ENCODE measurements at regions not wholly inside any gene's neighbourhood (a gene's known extent, or its start where the extent isn't known, plus 50 kb on each side); places are given as distances from the start of the nearest gene placed in this dataset.

DNA sequence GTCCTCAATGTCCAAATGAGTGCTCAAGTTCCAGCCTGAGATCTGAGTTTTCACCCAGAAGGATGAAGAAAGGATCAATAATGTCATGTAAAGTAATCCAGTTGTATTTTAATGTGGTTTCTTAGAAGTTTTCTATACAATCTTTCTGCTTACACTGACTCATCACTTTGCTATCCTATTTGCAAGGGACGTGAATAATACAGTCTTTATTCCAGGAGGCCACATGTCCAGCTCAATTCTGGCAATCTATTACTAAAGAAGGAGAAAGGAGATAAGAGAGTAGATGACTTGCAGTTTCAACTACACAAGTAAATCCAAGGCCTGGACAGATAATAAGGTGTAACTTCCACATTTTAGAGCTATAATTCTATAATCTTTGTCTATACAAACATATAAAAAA lies 601.1 kb upstream of the SETBP1 start:
- Histone ChIP-seq H3K4me2 (ENCODE audit: control insufficient read depth, extremely low read depth, insufficient read depth, low read depth, low read length) (peak overlapping the region; percentile 35), H4K20me1 (ENCODE audit: control insufficient read depth, extremely low read depth, insufficient read depth, low read length) (no peaks in the 10 kb centered on the region), H3K9me1 (ENCODE audit: control insufficient read depth, extremely low read depth, insufficient read depth, low read length) (no peaks in the 10 kb centered on the region), H2AFZ (ENCODE audit: control insufficient read depth, low read length) (no peak overlapping the region), H3K4me3 (ENCODE audit: control insufficient read depth in 2 of 3, extremely low read depth in 1 of 3, insufficient read depth in 2 of 3, low read depth in 1 of 3, low read length in 3 of 3) (no peak overlapping the region), H3K27ac (ENCODE audit: control insufficient read depth, insufficient read depth, low read length) (no peak overlapping the region), H3K4me1 (ENCODE audit: control insufficient read depth, extremely low read depth, insufficient read depth, low read length) (peaks cover 2% of the 10 kb centered on the region), H3K9me3 (ENCODE audit: control insufficient read depth, low read depth, low read length) (no peaks in the 10 kb centered on the region), H3K9ac (ENCODE audit: control insufficient read depth, extremely low read depth, insufficient read depth, low read length) (no peak overlapping the region), H3K79me2 (ENCODE audit: control insufficient read depth, insufficient read depth, low read length) (no peaks in the 10 kb centered on the region), H3K36me3 (ENCODE audit: control insufficient read depth in 2 of 2, extremely low read depth in 1 of 2, insufficient read depth in 2 of 2, low read length in 2 of 2) (no peaks in the 10 kb centered on the region), H3K27me3 (ENCODE audit: control insufficient read depth, extremely low read depth, insufficient read depth, low read length) (no peaks in the 10 kb centered on the region)
- DNase-seq (ENCODE audit: low read depth, low spot score) (peak; percentile 17), FAIRE-seq (peak; percentile 48)
- dilution Hi-C loops (cut with MboI; ENCODE audit: extremely low pct_ligation_motif_present, low sequenced_read_pairs) = no loop called here
- no peak for TF ChIP-seq EZH2 (IDR thresholded peaks at IDR 0.05; ENCODE audit: low read length)
- TF ChIP-seq, protein P1, sequence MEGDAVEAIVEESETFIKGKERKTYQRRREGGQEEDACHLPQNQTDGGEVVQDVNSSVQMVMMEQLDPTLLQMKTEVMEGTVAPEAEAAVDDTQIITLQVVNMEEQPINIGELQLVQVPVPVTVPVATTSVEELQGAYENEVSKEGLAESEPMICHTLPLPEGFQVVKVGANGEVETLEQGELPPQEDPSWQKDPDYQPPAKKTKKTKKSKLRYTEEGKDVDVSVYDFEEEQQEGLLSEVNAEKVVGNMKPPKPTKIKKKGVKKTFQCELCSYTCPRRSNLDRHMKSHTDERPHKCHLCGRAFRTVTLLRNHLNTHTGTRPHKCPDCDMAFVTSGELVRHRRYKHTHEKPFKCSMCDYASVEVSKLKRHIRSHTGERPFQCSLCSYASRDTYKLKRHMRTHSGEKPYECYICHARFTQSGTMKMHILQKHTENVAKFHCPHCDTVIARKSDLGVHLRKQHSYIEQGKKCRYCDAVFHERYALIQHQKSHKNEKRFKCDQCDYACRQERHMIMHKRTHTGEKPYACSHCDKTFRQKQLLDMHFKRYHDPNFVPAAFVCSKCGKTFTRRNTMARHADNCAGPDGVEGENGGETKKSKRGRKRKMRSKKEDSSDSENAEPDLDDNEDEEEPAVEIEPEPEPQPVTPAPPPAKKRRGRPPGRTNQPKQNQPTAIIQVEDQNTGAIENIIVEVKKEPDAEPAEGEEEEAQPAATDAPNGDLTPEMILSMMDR (optimal IDR thresholded peaks at IDR 0.05 in 1 of 3, IDR thresholded peaks at IDR 0.05 in 1 of 3, conservative IDR thresholded peaks at IDR 0.05 in 1 of 3; ENCODE audit: extremely low read depth in 1 of 3, insufficient read depth in 2 of 3, low read length in 3 of 3) = no peak

DNA sequence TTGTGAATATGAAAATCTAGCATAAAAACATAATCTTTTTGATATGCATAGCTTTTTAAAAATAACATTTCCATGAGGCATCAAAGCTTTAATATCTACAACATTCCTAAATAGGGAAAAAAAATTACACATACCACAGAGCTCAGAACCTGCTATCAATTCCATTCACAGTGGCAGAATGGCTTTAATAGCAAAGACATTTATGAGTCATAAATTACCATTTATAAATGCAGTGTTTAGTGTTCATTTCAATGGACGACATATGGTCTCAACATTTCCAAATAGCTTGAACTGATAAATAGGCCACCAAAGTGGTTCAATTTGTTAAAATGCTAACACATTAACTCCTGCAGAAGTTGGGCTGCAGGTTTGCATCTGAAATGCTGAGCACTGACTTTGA lies 600.6 kb upstream of the SETBP1 start:
- dilution Hi-C loops (cut with MboI; ENCODE audit: extremely low pct_ligation_motif_present, low sequenced_read_pairs) = no loop called here
- H3K9me3 ChIP-seq (ENCODE audit: control insufficient read depth, low read depth, low read length) = no peaks in the 10 kb centered on the region
- no peaks in the 10 kb centered on the region for H4K20me1 ChIP-seq (ENCODE audit: control insufficient read depth, extremely low read depth, insufficient read depth, low read length)
- no peaks in the 10 kb centered on the region for H3K79me2 ChIP-seq (ENCODE audit: control insufficient read depth, insufficient read depth, low read length)
- TF ChIP-seq, protein P1 (optimal IDR thresholded peaks at IDR 0.05 in 1 of 3, IDR thresholded peaks at IDR 0.05 in 1 of 3, conservative IDR thresholded peaks at IDR 0.05 in 1 of 3; ENCODE audit: extremely low read depth in 1 of 3, insufficient read depth in 2 of 3, low read length in 3 of 3) = no peak
- no peak for TF ChIP-seq EZH2 (IDR thresholded peaks at IDR 0.05; ENCODE audit: low read length)
- DNase-seq (ENCODE audit: low read depth, low spot score) (no peak), FAIRE-seq (no peak)
- H3K27me3 ChIP-seq (ENCODE audit: control insufficient read depth, extremely low read depth, insufficient read depth, low read length) = no peaks in the 10 kb centered on the region
- no peak overlapping the region for H2AFZ ChIP-seq (ENCODE audit: control insufficient read depth, low read length)
- H3K4me1 ChIP-seq (ENCODE audit: control insufficient read depth, extremely low read depth, insufficient read depth, low read length) = peaks cover 2% of the 10 kb centered on the region
- no peak overlapping the region for H3K27ac ChIP-seq (ENCODE audit: control insufficient read depth, insufficient read depth, low read length)
- no peak overlapping the region for H3K4me3 ChIP-seq (ENCODE audit: control insufficient read depth in 2 of 3, extremely low read depth in 1 of 3, insufficient read depth in 2 of 3, low read depth in 1 of 3, low read length in 3 of 3)
- H3K9ac ChIP-seq (ENCODE audit: control insufficient read depth, extremely low read depth, insufficient read depth, low read length) = no peak overlapping the region
- no peaks in the 10 kb centered on the region for H3K9me1 ChIP-seq (ENCODE audit: control insufficient read depth, extremely low read depth, insufficient read depth, low read length)
- no peak overlapping the region for H3K4me2 ChIP-seq (ENCODE audit: control insufficient read depth, extremely low read depth, insufficient read depth, low read depth, low read length)
- no peaks in the 10 kb centered on the region for H3K36me3 ChIP-seq (ENCODE audit: control insufficient read depth in 2 of 2, extremely low read depth in 1 of 2, insufficient read depth in 2 of 2, low read length in 2 of 2)

Data from keratinocyte (primary cell).